Ishikawa (cell line): ENCODE measurements at regions not wholly inside any gene's neighbourhood (a gene's known extent, or its start where the extent isn't known, plus 50 kb on each side); places are given as distances from the start of the nearest gene placed in this dataset.

Experiments used
- CEBPB ChIP-seq: IDR thresholded peaks from 2 replicates; pipeline ENCODE4 v1.6.1; 2012
- CREB1 ChIP-seq: IDR thresholded peaks from 2 replicates; pipeline ENCODE4 v1.6.1; 2012; ENCODE audit warnings: low read depth
- EGR1 ChIP-seq: IDR thresholded peaks from 2 replicates; pipeline ENCODE4 v1.6.1; 2012
- EP300 ChIP-seq: IDR thresholded peaks from 2 replicates; pipeline ENCODE4 v1.6.1; 2012; ENCODE audit warnings: borderline replicate concordance
- FOXM1 ChIP-seq: IDR thresholded peaks from 2 replicates; pipeline ENCODE4 v1.6.1; 2012; ENCODE audit warnings: low read depth, borderline replicate concordance
- NFIC ChIP-seq: IDR thresholded peaks from 2 replicates; pipeline ENCODE4 v1.6.1; 2012
- RAD21 ChIP-seq: IDR thresholded peaks from 2 replicates; pipeline ENCODE4 v1.6.1; 2012; ENCODE audit warnings: low read depth
- TAF1 ChIP-seq: IDR thresholded peaks from 2 replicates; pipeline ENCODE4 v1.6.1; 2012; ENCODE audit warnings: low read depth, mild to moderate bottlenecking
- TCF12 ChIP-seq: IDR thresholded peaks from 2 replicates; pipeline ENCODE4 v1.6.1; 2012; ENCODE audit warnings: low read depth
- TEAD4 ChIP-seq: IDR thresholded peaks from 2 replicates; pipeline ENCODE4 v1.6.1; 2012
- YY1 ChIP-seq: IDR thresholded peaks from 2 replicates; pipeline ENCODE4 v1.6.1; 2012; ENCODE audit warnings: low read depth
- ZBTB7A ChIP-seq: IDR thresholded peaks from 2 replicates; pipeline ENCODE4 v1.6.1; 2012; ENCODE audit warnings: low read depth
- TF ChIP-seq, protein P1 (sequence below): IDR thresholded peaks from 2 replicates; pipeline ENCODE4 v1.6.1; 2012; ENCODE audit warnings: low read depth, mild to moderate bottlenecking
- TF ChIP-seq, protein P2 (sequence below): IDR thresholded peaks from 2 replicates; pipeline ENCODE4 v1.6.1; 2012
- TF ChIP-seq, protein P3 (sequence below): IDR thresholded peaks from 2 replicates; pipeline ENCODE4 v1.6.1; 2012

DNA sequence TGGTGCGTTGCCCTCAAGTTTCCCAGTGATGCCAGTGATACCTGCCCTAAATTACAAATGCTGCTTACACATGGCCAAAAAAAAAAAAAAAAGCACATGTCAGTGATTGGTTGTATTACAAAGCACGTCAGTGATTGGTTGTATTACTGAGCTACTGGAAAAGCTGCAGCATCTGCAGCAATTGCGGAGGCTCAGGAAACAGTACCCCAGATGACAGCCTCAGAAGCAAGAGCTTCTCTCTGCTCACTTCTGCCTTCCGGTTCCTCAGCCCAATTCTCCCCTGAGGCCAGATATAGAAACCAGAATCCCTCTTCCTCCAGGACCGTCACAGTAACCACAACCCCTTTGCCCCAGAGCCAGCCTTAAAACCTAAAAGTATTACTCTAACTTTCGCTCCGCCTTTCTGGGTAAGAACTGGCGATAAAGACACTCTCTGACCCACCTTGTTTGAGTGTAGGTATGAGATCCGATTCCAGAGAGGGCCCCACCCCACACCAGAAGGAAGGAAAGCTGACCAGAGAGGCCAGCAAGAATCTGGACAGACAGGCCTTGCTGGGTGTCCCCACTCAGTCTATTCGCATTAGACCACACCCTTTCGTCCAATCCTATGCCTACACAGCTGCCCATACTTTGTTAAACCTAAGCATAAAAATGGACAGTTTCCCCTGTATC is 85.0 kb upstream of the SORBS2 start:
- no peak for TF ChIP-seq FOXM1
- TF ChIP-seq, protein P1, sequence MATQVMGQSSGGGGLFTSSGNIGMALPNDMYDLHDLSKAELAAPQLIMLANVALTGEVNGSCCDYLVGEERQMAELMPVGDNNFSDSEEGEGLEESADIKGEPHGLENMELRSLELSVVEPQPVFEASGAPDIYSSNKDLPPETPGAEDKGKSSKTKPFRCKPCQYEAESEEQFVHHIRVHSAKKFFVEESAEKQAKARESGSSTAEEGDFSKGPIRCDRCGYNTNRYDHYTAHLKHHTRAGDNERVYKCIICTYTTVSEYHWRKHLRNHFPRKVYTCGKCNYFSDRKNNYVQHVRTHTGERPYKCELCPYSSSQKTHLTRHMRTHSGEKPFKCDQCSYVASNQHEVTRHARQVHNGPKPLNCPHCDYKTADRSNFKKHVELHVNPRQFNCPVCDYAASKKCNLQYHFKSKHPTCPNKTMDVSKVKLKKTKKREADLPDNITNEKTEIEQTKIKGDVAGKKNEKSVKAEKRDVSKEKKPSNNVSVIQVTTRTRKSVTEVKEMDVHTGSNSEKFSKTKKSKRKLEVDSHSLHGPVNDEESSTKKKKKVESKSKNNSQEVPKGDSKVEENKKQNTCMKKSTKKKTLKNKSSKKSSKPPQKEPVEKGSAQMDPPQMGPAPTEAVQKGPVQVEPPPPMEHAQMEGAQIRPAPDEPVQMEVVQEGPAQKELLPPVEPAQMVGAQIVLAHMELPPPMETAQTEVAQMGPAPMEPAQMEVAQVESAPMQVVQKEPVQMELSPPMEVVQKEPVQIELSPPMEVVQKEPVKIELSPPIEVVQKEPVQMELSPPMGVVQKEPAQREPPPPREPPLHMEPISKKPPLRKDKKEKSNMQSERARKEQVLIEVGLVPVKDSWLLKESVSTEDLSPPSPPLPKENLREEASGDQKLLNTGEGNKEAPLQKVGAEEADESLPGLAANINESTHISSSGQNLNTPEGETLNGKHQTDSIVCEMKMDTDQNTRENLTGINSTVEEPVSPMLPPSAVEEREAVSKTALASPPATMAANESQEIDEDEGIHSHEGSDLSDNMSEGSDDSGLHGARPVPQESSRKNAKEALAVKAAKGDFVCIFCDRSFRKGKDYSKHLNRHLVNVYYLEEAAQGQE, result no peak
- TF ChIP-seq YY1, result no peak
- TF ChIP-seq ZBTB7A, result no peak
- TF ChIP-seq NFIC, result no peak
- TF ChIP-seq TEAD4, result no peak
- no peak for TF ChIP-seq EGR1
- no peak for TF ChIP-seq CREB1
- TF ChIP-seq CEBPB, result no peak
- TF ChIP-seq TCF12, result no peak
- TF ChIP-seq EP300, result no peak
- TF ChIP-seq, protein P2, sequence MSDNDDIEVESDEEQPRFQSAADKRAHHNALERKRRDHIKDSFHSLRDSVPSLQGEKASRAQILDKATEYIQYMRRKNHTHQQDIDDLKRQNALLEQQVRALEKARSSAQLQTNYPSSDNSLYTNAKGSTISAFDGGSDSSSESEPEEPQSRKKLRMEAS, result no peak
- TF ChIP-seq, protein P3, sequence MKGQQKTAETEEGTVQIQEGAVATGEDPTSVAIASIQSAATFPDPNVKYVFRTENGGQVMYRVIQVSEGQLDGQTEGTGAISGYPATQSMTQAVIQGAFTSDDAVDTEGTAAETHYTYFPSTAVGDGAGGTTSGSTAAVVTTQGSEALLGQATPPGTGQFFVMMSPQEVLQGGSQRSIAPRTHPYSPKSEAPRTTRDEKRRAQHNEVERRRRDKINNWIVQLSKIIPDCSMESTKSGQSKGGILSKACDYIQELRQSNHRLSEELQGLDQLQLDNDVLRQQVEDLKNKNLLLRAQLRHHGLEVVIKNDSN, result no peak

DNA sequence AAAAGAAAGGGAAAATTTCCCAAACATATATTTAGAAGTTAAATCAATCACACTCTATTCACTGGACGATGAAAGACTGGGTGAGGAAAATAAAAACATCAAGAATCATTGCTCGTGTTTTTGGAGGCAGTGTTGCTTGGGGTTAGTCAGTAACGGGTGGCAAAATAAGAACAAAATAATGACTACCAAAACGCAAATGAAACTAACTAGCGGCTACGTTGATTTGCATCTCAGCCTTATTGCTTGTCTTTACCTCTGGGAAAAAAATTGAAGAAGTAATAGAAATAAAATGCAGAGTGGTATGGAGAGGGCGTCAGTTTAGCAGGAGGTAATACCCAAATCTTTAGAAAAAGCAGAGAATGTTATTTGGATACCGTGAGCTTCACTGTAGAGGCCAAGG is 86.4 kb upstream of the SORBS2 start:
- TF ChIP-seq ZBTB7A, result no peak
- no peak for TF ChIP-seq EGR1
- no peak for TF ChIP-seq CEBPB
- TF ChIP-seq TAF1, result no peak
- TF ChIP-seq, protein P2, result no peak
- TF ChIP-seq YY1, result no peak
- no peak for TF ChIP-seq FOXM1
- no peak for TF ChIP-seq RAD21
- no peak for TF ChIP-seq TCF12
- TF ChIP-seq, protein P1, result no peak
- TF ChIP-seq NFIC, result no peak
- TF ChIP-seq TEAD4, result no peak
- no peak for TF ChIP-seq EP300
- TF ChIP-seq CREB1, result no peak

DNA sequence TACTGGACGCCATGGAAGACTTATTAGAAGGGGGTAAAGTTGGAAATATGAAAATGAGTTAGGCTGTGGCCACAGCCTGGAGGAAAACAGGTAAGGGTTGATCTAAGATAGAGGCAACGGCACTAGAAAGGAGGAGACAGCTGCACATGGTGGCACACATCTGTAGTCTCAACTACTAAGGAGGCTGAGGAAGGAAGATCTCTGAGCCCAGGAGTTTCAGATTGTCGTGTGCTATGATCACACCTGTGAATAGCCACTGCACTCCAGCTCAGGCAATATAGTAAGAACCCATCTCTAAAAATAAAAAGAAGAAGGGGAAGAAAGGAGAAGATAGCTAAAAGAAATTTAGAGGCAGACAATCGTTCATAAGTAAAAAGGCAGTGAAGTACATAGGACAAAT is 87.8 kb upstream of the SORBS2 start:
- TF ChIP-seq TEAD4 (no peak), RAD21 (no peak), TCF12 (no peak), CEBPB (no peak), EP300 (no peak), CREB1 (no peak)
- TF ChIP-seq, protein P3, result no peak
- TF ChIP-seq, protein P1, result no peak

DNA sequence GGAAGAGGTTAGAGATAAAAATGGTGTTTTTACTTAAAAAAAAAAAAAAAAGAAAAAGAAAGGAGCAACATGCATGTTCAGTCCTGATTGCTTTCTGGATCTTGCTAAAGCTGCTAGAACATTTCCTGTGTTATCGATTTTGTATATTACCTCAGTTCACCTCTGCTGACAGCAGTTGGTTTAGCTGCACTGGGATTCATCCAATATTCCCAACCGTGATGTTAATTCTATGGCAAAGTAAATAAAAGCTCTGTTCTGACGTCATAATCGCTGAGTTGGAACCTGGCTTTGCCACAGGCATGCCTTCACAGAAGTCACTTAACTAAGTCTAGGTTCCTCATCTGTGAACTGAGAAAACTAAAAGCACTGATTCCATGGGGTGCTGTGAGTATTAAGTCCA is 90.7 kb upstream of the SORBS2 start:
- TF ChIP-seq, protein P3, result no peak
- TF ChIP-seq CREB1 (0 out of 2 replicates have a peak, but pooled peaks have one; percentile 33), NFIC (peak; percentile 23; the same call in 1 of the 2 replicates), TAF1 (no peak)
- TF ChIP-seq, protein P2, result 0 out of 2 replicates have a peak, but pooled peaks have one; percentile 23
